Neural progenitor cell (in vitro differentiated cells): ENCODE measurements at regions not wholly inside any gene's neighbourhood (a gene's known extent, or its start where the extent isn't known, plus 50 kb on each side); places are given as distances from the start of the nearest gene placed in this dataset.

Experiments used
- CTCF ChIP-seq: fragments of 200-600 bp; sonication (generic); IDR thresholded peaks from 2 replicates; pipeline ENCODE4 v1.5.1; 2017; ENCODE audit warnings: antibody characterized with exemption, mild to moderate bottlenecking
- EZH2phosphoT487 ChIP-seq: fragments of 200-600 bp; sonication (generic); IDR thresholded peaks from 2 replicates; pipeline ENCODE4 v1.6.1; 2017; ENCODE audit warnings: antibody characterized with exemption

GRCh38 chr16:6888531-6888930 is 444.1 kb upstream of the RBFOX1 start:
- no peak for TF ChIP-seq CTCF
- no peak for TF ChIP-seq EZH2phosphoT487
